Activated T-cell treated with anti-CD3 and anti-CD28 coated beads for 48 hours (primary cell): ENCODE measurements at regions not wholly inside any gene's neighbourhood (a gene's known extent, or its start where the extent isn't known, plus 50 kb on each side); places are given as distances from the start of the nearest gene placed in this dataset.

Experiments
- DNase-seq: peaks from one replicate; pipeline ENCODE4 v3.0.0-alpha.2; 2020; ENCODE audit warnings: low read depth

DNA sequence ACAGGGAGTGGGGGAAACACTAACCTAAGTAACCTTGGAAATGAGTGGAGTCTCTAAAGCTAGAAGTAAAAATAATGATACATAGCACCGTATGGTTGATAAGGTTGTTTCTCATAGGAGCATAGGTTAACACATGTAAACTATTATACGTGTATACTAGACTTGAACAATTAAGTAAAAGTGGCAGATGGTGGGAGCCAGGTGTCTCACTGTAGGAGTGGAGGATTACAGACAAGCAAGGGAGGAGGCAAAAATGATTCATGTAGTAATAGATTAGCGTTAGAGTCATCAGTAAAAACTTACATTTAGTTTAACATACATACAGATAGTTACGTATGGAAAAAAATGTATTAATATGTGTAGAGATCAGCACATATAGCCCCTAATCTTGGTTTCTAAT lies 138.4 kb upstream of the DSCAM start:
- no peak for DNase-seq

DNA sequence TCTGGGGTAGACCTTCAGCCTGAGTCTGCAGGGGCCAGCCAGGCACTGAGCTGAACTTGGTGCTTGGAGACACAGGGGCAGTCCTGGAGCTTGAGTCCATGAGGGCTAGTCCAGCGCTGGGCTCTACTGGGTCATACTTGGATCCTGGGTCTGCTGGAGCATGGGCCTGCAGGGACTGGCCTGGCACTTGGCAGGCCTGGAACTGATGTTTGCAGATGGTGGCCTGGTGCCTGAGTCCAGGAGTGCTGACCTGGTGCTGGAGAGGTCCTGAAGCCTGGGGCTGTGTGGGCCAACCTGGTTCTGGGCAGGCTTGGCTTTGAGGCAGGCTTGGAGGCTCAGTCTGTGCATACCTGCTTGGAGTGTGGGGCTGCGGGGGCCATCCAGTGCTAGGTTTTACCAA lies 143.4 kb upstream of the DSCAM start:
- no peak for DNase-seq

DNA sequence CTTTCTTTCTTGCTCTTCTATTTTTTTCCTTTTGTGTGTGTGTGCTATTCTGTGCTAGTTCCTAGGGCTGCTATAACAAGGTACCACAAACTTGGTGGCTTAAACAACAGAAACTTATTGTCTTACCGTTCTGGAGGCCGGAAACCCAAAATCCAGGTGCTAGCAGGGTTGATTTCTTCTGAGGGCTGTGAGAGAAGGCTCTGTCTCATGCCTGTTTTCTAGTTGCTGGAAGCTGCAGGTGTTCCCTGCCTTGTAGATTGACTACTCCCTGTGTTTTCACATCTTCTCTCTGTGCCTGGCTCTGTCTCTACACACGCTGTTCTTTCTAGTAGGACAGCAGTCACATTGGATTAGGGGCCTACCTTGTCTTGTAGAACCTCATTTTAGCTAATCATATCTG lies 150.9 kb upstream of the DSCAM start:
- no peak for DNase-seq

DNA sequence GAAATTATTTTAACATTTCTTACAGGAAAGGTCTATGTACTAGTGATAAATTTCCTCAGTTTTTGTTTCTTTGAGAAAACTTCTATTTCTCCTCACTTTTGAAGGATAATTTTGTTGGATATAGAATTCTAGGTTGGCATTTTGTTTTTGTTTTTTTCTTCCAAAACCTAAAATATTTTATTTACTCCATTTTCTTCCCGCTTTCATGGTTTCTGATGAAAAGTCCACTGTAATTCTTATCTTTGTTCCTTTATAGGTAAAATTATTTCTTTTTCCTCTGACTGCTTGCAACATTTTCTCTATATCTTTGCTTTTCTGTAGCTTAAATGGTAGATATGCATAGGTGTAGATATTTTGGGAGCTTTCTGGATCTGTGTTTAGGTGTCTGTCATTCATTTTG lies 153.9 kb upstream of the DSCAM start:
- no peak for DNase-seq

DNA sequence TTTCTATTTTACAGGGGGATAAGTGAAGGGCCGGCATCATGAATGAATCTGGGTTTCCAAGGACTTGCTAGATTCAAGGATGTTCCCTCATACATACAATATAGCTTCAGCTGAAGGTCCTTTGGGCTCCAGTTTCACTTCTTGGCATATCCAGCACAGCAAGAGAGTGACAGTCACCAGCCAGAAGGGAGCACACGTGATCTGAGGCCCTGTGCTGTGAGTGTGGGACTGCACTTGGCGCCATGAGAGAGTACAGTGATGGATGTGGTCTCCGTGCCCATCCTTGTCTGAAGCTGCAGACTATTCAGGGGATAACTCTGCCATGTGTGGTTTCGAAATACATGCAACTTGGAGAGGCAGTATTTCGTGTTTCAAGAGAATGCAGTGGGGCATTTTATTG lies 159.7 kb upstream of the DSCAM start:
- no peak for DNase-seq

DNA sequence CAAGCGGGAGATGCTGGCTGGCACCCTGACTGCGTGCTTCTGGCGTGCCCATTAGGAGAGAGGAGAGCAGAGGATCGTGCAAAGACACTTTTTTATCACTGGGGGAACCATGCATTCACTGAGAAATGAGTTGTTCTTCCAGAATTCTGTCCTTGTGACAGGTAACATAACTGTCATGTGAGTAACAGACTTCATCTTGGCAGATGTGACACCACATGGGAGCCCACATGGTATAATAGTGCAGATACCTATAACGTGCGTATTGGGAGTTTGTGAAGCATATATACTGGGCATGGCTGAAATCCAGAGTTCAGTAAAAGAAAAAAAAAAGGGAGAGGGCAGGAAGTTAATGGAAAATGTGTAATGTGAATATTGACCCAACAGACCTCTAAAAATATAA lies 159.6 kb upstream of the BACE2 start:
- DNase-seq, result no peak

DNA sequence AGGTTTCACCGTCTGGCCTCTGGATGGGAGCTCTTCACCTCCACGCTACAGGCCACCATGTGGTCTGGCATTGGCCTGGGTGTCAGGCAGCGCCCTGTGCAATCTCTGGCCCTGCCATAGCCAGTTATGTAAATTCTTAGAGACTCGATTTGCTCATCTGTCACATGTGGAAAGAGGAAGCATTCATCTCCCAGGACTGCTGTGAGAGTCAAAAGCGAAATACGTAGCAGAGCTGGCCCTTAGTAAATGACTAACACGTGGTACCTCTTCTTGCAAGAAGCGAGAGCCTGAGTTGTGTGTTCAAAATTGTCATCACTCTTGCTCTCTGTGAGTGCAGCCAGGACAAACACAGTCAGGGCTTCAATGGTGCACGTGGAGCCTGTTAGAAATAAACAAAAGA lies 159.0 kb upstream of the BACE2 start:
- no peak for DNase-seq

DNA sequence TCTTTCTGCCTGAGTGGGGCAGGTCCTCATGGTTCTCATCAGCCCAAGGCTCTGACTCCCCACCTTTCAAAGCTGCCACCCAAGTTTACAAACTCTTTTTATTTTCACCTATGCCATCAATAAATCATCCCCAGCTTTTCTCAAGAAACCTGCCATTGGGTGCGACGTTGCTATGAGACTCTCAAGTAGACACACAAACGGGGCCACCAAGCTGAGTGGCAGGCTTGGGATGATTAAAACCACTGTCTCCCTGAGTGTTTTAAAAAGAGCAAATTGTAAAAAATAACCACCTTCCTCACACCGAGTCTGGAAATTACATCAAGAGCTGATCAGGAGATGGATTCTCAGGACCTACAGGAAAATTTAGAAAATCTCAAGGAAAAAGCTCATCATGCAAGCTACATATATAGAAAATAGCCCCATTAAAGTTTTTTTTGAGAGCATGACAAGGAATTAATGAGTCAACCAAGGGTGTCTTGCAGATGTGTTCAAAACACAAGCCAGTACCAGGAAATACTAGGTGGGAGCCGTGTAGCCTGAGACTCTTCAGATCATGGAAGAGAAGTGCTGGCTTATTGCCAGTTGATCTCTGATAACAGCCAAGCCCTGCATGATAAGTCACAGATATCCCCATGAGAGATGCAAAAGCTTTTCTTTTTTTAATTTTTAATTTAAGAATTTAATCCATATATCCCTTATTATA lies 158.4 kb upstream of the BACE2 start:
- no peak for DNase-seq

DNA sequence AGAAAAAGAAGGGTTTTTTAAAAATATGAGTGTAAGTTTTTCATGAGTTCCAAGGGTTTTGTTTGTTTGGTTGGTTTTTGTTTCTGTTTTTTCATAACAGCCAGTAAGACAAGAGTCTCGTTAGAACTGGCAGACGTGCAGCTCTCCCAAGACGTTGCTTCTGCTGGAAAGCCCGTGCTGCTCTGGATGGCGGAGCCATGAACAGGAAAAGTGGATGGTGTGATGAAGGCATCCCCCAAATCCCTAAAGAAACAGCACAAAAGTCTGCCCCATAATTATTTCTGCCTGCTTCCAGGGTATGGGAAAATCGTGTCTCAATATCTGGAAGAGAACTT lies 157.9 kb upstream of the BACE2 start:
- no peak for DNase-seq

DNA sequence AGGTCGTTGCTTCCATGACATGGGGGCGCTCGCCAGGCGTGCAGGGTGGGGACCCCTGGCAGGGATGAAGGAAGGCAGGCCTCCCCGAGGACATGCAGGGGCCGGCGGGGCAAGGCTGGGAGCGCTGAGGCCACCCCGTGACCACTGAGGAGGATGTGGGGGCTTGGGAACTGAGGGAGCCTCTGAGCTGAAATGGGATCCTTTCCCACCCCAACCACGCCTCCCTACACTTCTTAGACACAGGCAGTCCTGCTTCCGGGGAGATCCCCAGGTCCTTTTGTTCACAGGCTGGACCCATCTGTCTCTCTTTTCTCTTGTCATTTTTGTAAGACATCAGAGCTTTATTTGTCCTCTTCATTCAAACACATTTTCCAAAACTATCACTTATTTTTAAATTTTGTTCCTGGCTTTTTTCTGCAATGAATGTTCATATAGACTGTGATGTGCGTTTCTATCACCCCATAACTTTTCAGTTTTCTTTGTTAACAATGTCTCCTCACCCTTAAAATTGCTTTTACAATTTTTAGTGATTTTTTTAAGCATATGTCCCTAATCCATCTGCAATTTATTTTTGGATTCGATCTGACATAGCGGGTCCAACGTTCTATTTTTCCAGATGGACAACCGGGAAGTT lies 156.7 kb upstream of the BACE2 start:
- no peak for DNase-seq

DNA sequence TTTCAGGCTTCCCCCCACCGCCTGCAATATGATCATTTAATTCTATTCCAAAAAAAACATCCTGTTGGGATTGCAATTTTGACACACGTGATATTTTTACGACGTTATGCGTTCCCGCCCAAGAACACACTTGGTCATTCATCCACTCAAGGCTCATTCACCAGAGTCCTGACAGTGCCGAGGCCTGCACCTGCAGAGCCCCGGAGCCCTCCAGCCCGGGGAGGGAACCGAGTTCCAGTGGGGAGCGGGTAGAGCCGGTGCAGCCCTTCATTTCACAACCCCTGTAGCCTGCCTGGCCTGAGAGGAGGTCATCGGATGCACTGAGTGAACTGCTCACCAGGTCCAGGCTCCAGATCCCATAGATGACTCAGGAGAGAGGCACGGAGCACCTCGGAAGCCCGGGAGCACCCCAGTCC lies 156.0 kb upstream of the BACE2 start:
- no peak for DNase-seq

DNA sequence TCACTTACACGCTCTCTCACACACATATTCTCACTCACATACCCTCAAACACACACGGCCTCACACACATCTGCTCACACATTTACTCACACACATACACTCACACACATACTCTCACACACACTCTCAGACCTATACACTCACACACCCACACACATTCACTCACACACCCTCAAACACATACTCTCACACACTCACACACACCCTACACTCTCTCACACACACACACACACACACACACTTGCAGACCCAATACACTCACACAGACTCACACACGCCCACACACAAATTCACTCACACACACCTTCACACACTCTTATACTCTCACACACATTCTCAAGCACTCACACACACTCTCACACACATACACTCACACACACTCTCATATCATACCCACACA lies 155.5 kb upstream of the BACE2 start:
- DNase-seq, result no peak

DNA sequence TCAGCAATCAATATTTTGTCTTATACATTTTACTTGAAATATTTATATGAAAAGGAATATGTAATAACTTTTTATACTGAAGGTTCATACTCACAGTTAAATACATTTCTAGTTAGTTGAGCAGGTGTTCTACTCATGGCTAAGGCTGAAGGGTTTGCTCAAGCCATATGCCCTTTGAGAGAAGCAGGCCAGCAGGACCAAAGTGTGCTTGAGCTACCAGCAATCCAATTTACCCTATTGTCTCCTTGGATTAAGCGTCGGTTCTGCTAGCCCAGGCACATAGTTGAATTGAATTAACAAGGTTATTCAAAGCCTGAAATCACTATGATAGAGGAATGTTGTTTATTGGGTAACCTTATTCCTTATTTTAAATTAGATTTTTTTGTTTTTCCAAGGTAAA lies 151.5 kb upstream of the BACE2 start:
- DNase-seq, result no peak

DNA sequence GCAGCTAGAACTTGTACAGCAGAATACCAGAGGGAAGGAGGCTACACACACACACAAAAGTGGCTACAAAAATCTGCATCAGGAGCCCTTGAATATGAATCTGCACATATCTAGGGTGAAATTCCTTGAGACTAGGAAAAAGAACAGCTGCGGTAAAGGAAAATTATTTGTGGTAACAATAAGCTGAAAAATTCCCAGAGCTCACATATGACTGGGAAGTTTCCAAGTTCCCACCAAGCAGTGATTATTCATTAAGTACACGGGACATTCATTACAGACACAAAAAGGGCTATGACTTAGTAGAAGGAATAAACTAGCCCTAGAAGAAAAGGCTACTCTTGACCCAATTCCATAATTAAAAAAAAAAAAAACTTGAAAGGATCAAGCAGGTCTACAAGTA lies 149.5 kb upstream of the BACE2 start:
- no peak for DNase-seq

DNA sequence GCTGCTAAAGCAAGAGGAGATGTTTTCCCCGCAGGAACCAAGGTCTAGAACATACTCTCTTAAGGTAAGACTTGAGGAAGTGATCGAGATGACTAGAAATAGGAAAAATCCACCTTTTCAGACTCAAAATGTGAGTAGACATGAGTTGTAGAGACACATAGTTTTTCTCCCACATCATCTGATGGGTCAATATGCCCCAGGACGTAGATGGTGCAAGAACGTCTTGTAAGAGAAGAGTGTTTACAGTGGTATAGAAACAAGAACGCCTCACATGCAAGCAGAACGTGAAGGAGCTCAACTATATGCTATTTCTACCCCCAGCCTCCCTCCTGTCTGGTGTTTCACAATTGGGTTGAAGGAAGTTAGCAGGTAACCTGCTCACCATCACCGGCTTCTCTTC lies 144.0 kb upstream of the BACE2 start:
- no peak for DNase-seq

DNA sequence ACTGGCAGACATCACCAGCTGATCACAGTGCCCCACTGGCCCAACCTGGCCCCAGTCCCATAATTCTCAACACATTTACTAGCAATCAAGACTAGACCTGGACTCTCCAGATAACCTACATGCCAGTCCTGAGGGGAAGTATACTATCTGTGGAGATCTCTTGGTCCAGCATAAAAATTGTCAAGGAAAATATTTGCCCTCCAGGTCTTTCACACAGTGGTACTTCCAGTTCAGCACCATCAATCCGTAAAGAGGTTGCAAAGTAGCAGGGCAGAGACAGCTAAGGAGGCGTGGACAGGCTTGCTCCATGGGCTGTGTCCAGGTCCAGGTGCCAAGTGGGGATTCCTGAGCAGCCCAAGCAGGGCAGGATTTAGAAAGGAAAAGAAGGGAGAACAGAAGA lies 143.6 kb upstream of the BACE2 start:
- DNase-seq, result no peak

DNA sequence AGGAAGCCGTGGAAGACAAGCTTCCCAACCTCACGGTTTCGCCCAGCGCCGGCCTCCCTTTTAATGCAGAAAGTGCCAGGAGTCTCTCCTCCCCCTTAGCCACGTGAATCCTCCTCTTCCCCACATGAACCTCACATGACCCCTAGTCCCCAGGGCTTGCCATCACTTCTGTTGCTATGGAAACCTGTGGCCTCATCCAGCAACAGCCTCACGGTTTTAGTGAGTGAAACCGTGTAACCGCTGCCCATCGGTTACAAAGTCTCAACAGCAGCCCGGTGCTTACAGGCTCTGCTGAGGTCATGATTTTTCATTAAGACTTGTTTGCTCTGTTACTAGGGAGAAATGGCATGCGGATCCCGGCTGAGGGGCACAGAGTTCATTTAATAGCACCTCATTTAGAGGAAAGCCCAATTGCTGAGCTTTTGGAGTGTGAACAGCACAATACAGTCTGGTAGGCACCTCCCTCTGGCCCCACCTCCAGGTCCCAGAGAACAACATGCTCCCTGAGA lies 143.2 kb upstream of the BACE2 start:
- DNase-seq, result no peak

DNA sequence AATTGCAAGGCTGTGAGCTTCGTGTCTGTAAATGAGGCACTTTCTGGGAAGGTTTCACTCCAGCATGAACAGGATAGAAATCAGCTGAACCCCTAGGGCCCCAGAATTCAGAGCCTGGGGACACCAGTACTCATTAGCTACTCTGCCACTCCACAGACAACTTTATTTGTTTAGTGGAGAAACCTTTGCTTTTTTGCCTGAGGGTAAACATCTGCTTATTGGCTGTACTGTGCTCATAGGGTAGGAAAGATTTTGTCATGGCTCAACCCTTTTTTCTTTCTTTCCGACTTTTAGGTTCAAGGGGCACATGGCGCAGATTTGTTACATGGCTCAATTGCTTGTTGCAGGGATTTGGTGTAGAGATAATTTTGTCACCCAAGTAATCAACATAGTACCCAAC lies 138.4 kb upstream of the BACE2 start:
- DNase-seq, result no peak

DNA sequence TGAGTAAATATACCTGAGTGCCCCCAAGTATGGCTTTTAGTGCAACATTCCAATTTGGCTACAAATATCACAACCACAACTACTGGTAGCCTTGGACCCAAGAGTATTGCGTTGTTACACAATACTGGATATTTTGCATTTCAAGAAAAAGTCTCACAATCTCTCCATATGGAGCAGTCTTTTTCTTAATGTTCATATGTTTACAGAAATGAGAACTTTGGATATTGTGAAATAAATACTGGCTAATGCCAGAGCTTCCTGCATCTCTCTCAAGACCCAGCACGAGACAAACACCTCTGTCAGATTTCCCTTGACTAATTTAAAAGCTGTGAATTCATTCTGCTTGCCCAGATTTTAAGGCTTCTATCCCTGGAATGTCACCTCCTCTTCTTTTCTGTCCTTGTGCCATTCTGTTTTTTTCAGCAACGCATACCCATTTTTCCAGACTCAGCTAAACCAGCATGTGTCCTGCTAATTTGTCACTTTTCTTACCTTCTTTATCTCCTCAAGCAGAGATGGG lies 136.2 kb upstream of the BACE2 start:
- DNase-seq, result no peak

DNA sequence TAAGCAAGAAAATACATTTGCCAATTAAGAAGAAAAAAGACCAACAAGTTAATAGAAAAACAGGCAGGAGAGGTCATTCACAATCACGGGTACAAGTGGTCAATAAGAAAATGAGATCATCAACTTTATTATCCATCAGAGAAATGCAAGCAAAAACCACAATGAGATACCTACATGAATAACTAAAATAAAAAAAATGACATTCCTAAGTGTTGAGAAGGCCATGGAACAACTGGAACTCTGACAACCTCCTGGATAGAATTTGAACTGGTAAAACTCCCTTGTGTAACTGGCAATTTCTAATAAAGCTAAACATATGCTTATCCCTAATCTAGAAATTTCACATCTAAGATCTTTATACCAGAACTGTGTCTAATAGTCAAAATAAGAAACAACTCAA lies 135.4 kb upstream of the BACE2 start:
- DNase-seq, result no peak

DNA sequence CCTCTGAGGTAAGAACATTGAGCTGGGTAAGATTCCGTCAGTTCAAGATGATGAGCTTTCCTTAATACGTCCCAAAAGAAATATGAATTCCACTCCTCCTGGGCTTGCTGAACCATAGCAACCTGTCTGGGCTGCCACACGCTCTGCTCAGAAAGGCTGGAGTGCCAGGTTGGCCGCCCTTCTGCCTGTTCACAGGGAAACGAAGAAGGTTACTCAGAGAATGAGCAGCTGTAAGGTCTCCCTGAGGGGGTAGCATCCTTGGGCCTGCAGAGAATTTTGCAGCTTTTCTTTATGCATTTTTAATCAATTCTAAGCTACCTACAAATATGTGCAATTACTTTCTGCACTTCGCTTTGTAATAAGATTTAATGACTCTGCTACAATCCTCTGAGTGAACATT lies 130.7 kb upstream of the BACE2 start:
- DNase-seq, result no peak

DNA sequence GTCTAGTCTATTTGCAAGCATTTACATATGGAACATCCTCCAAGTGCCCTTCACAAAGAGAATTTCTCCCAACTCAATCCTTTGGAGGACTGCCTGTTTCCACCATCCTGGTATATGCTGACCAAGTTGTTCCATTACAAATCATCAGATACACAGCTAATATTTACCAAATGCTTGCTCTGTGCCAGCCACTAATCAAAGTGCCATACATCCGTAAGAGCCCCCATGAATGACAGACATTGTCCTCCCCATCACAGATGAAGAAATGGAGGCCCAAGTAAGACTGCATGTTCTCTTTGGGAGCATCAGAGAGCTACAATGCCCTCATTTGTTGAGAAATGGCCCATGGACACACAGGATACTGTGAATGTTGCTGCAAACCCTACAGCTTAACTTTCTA lies 130.0 kb upstream of the BACE2 start:
- no peak for DNase-seq

DNA sequence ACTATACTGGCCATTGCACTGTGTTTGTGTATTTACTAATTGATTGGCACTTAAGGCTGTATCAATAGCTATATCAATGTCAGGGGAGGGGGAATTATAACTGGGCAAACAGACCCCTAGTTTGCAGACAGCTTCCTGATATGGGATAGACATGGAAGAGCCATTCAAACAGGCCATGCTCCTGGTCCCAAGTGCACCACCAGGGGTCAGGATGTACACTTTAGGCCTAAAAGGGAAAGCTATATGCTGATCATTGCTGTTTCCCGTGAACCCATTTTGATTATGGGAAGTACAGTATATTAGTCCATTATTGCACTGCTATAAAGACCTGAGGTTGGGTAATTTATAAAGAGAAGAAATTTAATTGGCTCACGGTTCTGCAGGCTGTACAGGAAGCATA lies 124.9 kb upstream of the BACE2 start:
- DNase-seq, result no peak
